ENCODE measurements at regions not wholly inside any gene's neighbourhood (a gene's known extent, or its start where the extent isn't known, plus 50 kb on each side); places are given as distances from the start of the nearest gene placed in this dataset.

DNA sequence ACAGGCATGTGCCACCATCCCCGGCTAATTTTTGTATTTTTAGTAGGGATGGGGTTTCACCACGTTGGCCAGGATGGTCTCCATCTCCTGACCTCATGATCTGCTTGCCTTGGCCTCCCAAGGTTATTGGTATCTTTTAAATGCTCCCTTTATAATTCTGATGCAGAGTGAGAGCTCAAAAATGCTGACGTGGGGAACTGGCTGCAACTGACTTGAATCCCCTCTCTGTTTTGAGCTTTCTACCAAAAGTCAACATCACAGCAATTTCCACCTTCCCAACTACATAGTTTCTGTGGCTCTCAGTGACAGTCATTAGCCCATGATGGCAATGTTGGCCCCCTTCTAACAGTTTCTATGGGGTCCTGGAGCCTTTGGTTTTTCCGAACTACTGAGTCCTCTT, 268.2 kb upstream of the FOXD3 start:
- dilution Hi-C loops (cut with MboI; ENCODE audit: extremely low pct_ligation_motif_present, low sequenced_read_pairs), result no loop called here

DNA sequence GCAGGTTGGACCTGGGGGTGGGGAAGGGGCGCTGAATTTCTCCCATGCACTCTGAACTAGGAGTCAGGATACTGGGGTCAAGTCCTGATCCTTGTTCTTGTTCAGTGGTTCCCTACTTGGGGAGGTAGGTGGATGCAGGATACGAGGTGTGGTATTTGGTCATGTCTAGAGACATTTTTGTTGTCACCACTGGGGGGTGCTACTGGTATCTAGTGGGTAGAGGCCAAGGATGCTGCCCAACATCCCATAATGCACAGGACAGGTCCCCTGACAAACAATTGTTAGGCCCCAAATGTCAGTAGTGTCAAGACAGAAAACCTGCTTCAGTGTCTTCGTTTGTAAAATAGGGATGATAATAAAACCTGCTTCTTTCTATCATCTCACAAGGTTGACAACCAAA, 259.0 kb upstream of the FOXD3 start:
- no peaks in the 10 kb centered on the region for H3K9me3 ChIP-seq (ENCODE audit: control insufficient read depth, low read depth, low read length)
- H3K36me3 ChIP-seq (ENCODE audit: control insufficient read depth in 2 of 2, extremely low read depth in 1 of 2, insufficient read depth in 2 of 2, low read length in 2 of 2), result no peaks in the 10 kb centered on the region
- no peak for DNase-seq (ENCODE audit: low read depth, low spot score)
- H2AFZ ChIP-seq (ENCODE audit: control insufficient read depth, low read length), result no peak overlapping the region
- no peak overlapping the region for H3K4me2 ChIP-seq (ENCODE audit: control insufficient read depth, extremely low read depth, insufficient read depth, low read depth, low read length)
- no peaks in the 10 kb centered on the region for H4K20me1 ChIP-seq (ENCODE audit: control insufficient read depth, extremely low read depth, insufficient read depth, low read length)
- FAIRE-seq, result no peak
- H3K79me2 ChIP-seq (ENCODE audit: control insufficient read depth, insufficient read depth, low read length), result no peaks in the 10 kb centered on the region
- no peak overlapping the region for H3K9ac ChIP-seq (ENCODE audit: control insufficient read depth, extremely low read depth, insufficient read depth, low read length)
- no peaks in the 10 kb centered on the region for H3K27me3 ChIP-seq (ENCODE audit: control insufficient read depth, extremely low read depth, insufficient read depth, low read length)
- H3K27ac ChIP-seq (ENCODE audit: control insufficient read depth, insufficient read depth, low read length), result no peak overlapping the region
- dilution Hi-C loops (cut with MboI; ENCODE audit: extremely low pct_ligation_motif_present, low sequenced_read_pairs), result no loop called here
- no peaks in the 10 kb centered on the region for H3K4me1 ChIP-seq (ENCODE audit: control insufficient read depth, extremely low read depth, insufficient read depth, low read length)
- no peak overlapping the region for H3K4me3 ChIP-seq (ENCODE audit: control insufficient read depth in 2 of 3, extremely low read depth in 1 of 3, insufficient read depth in 2 of 3, low read depth in 1 of 3, low read length in 3 of 3)
- no peaks in the 10 kb centered on the region for H3K9me1 ChIP-seq (ENCODE audit: control insufficient read depth, extremely low read depth, insufficient read depth, low read length)
- TF ChIP-seq, protein P1, sequence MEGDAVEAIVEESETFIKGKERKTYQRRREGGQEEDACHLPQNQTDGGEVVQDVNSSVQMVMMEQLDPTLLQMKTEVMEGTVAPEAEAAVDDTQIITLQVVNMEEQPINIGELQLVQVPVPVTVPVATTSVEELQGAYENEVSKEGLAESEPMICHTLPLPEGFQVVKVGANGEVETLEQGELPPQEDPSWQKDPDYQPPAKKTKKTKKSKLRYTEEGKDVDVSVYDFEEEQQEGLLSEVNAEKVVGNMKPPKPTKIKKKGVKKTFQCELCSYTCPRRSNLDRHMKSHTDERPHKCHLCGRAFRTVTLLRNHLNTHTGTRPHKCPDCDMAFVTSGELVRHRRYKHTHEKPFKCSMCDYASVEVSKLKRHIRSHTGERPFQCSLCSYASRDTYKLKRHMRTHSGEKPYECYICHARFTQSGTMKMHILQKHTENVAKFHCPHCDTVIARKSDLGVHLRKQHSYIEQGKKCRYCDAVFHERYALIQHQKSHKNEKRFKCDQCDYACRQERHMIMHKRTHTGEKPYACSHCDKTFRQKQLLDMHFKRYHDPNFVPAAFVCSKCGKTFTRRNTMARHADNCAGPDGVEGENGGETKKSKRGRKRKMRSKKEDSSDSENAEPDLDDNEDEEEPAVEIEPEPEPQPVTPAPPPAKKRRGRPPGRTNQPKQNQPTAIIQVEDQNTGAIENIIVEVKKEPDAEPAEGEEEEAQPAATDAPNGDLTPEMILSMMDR (optimal IDR thresholded peaks at IDR 0.05 in 1 of 3, IDR thresholded peaks at IDR 0.05 in 1 of 3, conservative IDR thresholded peaks at IDR 0.05 in 1 of 3; ENCODE audit: extremely low read depth in 1 of 3, insufficient read depth in 2 of 3, low read length in 3 of 3), result peak in 1 of 3 experiments; percentile 22
- TF ChIP-seq EZH2 (IDR thresholded peaks at IDR 0.05; ENCODE audit: low read length), result no peak

More for the DNA sequence above, 268.2 kb upstream of the FOXD3 start:
- FAIRE-seq (no peak), DNase-seq (ENCODE audit: low read depth, low spot score) (no peak)
- Histone ChIP-seq H3K36me3 (ENCODE audit: control insufficient read depth in 2 of 2, extremely low read depth in 1 of 2, insufficient read depth in 2 of 2, low read length in 2 of 2) (no peaks in the 10 kb centered on the region), H3K4me2 (ENCODE audit: control insufficient read depth, extremely low read depth, insufficient read depth, low read depth, low read length) (no peak overlapping the region), H3K27ac (ENCODE audit: control insufficient read depth, insufficient read depth, low read length) (no peak overlapping the region), H3K9ac (ENCODE audit: control insufficient read depth, extremely low read depth, insufficient read depth, low read length) (no peak overlapping the region), H3K4me3 (ENCODE audit: control insufficient read depth in 2 of 3, extremely low read depth in 1 of 3, insufficient read depth in 2 of 3, low read depth in 1 of 3, low read length in 3 of 3) (no peak overlapping the region), H3K27me3 (ENCODE audit: control insufficient read depth, extremely low read depth, insufficient read depth, low read length) (no peaks in the 10 kb centered on the region), H3K9me1 (ENCODE audit: control insufficient read depth, extremely low read depth, insufficient read depth, low read length) (no peaks in the 10 kb centered on the region), H2AFZ (ENCODE audit: control insufficient read depth, low read length) (no peak overlapping the region), H3K4me1 (ENCODE audit: control insufficient read depth, extremely low read depth, insufficient read depth, low read length) (no peaks in the 10 kb centered on the region), H3K9me3 (ENCODE audit: control insufficient read depth, low read depth, low read length) (no peaks in the 10 kb centered on the region), H3K79me2 (ENCODE audit: control insufficient read depth, insufficient read depth, low read length) (no peaks in the 10 kb centered on the region), H4K20me1 (ENCODE audit: control insufficient read depth, extremely low read depth, insufficient read depth, low read length) (no peaks in the 10 kb centered on the region)
- TF ChIP-seq, protein P1 (optimal IDR thresholded peaks at IDR 0.05 in 1 of 3, IDR thresholded peaks at IDR 0.05 in 1 of 3, conservative IDR thresholded peaks at IDR 0.05 in 1 of 3; ENCODE audit: extremely low read depth in 1 of 3, insufficient read depth in 2 of 3, low read length in 3 of 3), result no peak
- TF ChIP-seq EZH2 (IDR thresholded peaks at IDR 0.05; ENCODE audit: low read length), result no peak

All from keratinocyte (primary cell).